Lung (tissue), 11 donors: ENCODE measurements at regions not wholly inside any gene's neighbourhood (a gene's known extent, or its start where the extent isn't known, plus 50 kb on each side); places are given as distances from the start of the nearest gene placed in this dataset.

Experiments used
- ATAC-seq: fragments of 200-7000 bp; cut with Tn5 transposase; one replicate; pipeline ENCODE4 v1.9.1; 2020; ENCODE audit warnings: moderate number of reproducible peaks; ENCODE audit not compliant: insufficient read depth, low FRiP score
- DNase-seq, 3 donors: peaks; one replicate each; pipeline ENCODE4 v3.0.0-alpha.2; 2013 to 2017
- H3K27ac ChIP-seq, 2 donors: one replicate each; pipeline ENCODE4 v1.5.1; 2013; ENCODE audit warnings: mild to moderate bottlenecking in 2 of 2, moderate library complexity in 2 of 2, control low read depth in 1 of 2, inconsistent platforms in 1 of 2, low read depth in 1 of 2, low read length in 1 of 2
- H3K27me3 ChIP-seq, 3 donors: one replicate each; pipeline ENCODE4 v1.5.1; 2013; ENCODE audit warnings: low read length in 2 of 3; ENCODE audit not compliant: control insufficient read depth in 3 of 3, insufficient read depth in 3 of 3
- H3K36me3 ChIP-seq, 4 donors: one replicate each; pipeline ENCODE4 v1.5.1; 2013; ENCODE audit warnings: low read length in 4 of 4, mild to moderate bottlenecking in 1 of 4, moderate library complexity in 1 of 4; ENCODE audit not compliant: control insufficient read depth in 4 of 4, insufficient read depth in 4 of 4
- H3K4me1 ChIP-seq, 5 donors: one replicate each; pipeline ENCODE4 v1.5.1; 2013; ENCODE audit warnings: low read length in 5 of 5, mild to moderate bottlenecking in 2 of 5, moderate library complexity in 1 of 5; ENCODE audit not compliant: control insufficient read depth in 5 of 5, insufficient read depth in 5 of 5
- H3K4me3 ChIP-seq: one replicate; pipeline ENCODE4 v1.5.1; 2013; ENCODE audit warnings: mild to moderate bottlenecking, control low read depth, moderate library complexity
- H3K9ac ChIP-seq, 2 donors: one replicate each; pipeline ENCODE4 v1.5.1; 2013; ENCODE audit warnings: low read length in 2 of 2, control low read depth in 1 of 2; ENCODE audit not compliant: insufficient read depth in 1 of 2
- H3K9me3 ChIP-seq, 4 donors: one replicate each; pipeline ENCODE4 v1.5.1; 2013; ENCODE audit warnings: low read length in 3 of 4, mild to moderate bottlenecking in 1 of 4, moderate library complexity in 1 of 4; ENCODE audit not compliant: control insufficient read depth in 4 of 4, insufficient read depth in 3 of 4
- WGBS, 2 donors: extraction: QIAGEN DNeasy Blood & Tissue Kit; methylation state at CpG; one replicate each; pipeline ENCODE4 v1.1.7; 2013; 5-methylcytosine and 5-hydroxymethylcytosine counted together
- TF ChIP-seq, protein P1 (sequence below): IDR thresholded peaks from 2 replicates; pipeline ENCODE4 v1.5.1; 2012; ENCODE audit warnings: mild to moderate bottlenecking; ENCODE audit errors: control extremely low read depth, extremely low read depth
- donor health status: control.
- donor health status: control.
- donor health status: Bipolar disorder and iron deficiency.
- donor health status: healthy.
- donor health status: DM: yes; HTN: yes; CAD: no.

DNA sequence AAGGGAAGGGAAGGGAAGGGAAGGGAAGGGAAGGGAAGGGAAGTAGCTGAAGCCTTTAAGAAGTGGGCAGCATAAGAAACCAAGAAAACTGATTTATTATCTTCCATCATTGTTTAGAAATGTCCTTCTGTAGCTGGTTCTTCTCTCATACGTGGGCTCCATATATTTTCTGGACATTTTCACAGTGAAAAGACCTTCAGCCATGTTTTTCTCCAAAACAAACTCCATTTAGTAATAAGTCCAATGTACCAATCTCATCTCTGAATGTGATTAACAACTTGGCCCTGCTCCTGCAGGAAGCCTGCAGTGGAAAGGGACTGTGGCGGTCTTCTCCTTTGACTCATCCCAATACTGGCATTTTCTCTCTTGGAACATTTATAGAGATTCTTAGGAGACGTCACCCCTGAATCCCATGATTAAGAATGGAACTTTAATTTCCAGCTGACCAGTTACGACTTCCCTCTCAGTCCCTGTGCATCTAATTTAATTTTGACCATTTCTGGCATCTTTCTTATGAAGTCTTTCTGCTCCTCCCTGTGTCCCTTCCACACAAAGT, 96.6 kb upstream of the GUCY1A1 start:
- 86 to 90% methylated on average over 4 of the region's 4 CpGs for WGBS, 2 donors

DNA sequence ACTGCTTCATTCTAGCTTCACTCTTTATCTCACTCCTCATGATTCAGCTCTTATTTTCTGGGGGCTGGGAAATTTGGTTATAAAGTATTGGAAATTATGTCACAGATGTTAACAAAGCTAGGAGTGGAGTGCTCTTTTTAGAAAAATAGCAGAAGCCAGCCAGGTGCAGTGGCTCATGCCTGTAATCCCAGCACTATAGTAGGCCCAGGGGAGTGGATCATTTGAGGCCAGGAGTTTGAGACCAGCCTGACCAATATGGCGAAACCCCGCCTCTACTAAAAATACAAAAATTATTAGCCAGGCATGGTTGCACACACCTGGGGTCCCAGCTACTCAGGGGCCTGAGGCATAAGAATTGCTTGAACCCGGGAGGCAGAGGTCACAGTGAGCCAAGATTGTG, 97.2 kb upstream of the GUCY1A1 start:
- no peaks in the 10 kb centered on the region for H3K27me3 ChIP-seq
- DNase-seq (no peak), ATAC-seq (no peak)
- peaks cover 0 to 13% (median 0%) of the 10 kb centered on the region in 5 donors for H3K4me1 ChIP-seq
- no peaks in the 10 kb centered on the region for H3K36me3 ChIP-seq
- WGBS, 2 donors = 93 to 97% methylated on average over 3 of the region's 3 CpGs
- H3K9ac ChIP-seq = no peak overlapping the region
- no peak overlapping the region for H3K27ac ChIP-seq
- H3K9me3 ChIP-seq = peaks cover 0 to 2% (median 0%) of the 10 kb centered on the region in 4 donors
- no peak overlapping the region for H3K4me3 ChIP-seq
- TF ChIP-seq, protein P1, sequence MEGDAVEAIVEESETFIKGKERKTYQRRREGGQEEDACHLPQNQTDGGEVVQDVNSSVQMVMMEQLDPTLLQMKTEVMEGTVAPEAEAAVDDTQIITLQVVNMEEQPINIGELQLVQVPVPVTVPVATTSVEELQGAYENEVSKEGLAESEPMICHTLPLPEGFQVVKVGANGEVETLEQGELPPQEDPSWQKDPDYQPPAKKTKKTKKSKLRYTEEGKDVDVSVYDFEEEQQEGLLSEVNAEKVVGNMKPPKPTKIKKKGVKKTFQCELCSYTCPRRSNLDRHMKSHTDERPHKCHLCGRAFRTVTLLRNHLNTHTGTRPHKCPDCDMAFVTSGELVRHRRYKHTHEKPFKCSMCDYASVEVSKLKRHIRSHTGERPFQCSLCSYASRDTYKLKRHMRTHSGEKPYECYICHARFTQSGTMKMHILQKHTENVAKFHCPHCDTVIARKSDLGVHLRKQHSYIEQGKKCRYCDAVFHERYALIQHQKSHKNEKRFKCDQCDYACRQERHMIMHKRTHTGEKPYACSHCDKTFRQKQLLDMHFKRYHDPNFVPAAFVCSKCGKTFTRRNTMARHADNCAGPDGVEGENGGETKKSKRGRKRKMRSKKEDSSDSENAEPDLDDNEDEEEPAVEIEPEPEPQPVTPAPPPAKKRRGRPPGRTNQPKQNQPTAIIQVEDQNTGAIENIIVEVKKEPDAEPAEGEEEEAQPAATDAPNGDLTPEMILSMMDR = no peak

More for the DNA sequence above, 96.6 kb upstream of the GUCY1A1 start:
- Histone ChIP-seq H3K4me1 (peaks cover 0 to 13% (median 0%) of the 10 kb centered on the region in 5 donors), H3K27ac (no peak overlapping the region), H3K4me3 (no peak overlapping the region), H3K36me3 (no peaks in the 10 kb centered on the region), H3K9me3 (peaks cover 0 to 2% (median 0%) of the 10 kb centered on the region in 4 donors), H3K27me3 (no peaks in the 10 kb centered on the region), H3K9ac (no peak overlapping the region)
- no peak for DNase-seq
- TF ChIP-seq, protein P1 = no peak
- no peak for ATAC-seq

DNA sequence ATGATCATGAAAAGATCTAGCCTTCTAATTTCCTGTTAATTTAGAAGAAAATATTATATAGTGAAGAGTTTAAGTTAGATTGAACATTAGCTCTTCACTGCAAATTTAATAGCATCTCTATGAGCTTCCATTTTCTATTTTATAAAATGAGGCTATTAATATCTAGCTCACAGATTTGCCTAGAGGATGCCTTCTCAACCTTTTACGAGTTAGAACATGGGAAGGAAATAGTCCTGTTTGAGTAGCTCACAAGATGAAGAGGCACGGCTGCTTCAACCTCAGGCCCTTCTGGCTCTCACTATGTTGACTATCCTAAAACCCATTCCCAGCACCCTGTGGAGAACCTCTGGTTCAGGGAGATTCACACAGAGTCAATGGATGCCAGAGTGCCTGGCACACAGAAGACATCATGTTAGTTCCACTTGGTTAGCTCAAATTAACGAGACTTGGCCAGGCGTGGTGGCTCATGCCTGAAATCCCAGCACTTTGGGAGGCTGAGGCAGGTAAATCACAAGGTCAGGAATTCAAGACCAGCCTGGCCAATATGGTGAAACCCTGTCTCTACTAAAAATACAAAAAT, 97.9 kb upstream of the GUCY1A1 start:
- Histone ChIP-seq H3K4me1 (peaks cover 0 to 13% (median 0%) of the 10 kb centered on the region in 5 donors), H3K36me3 (no peaks in the 10 kb centered on the region), H3K9me3 (peaks cover 0 to 2% (median 0%) of the 10 kb centered on the region in 4 donors), H3K27ac (no peak overlapping the region), H3K27me3 (no peaks in the 10 kb centered on the region), H3K9ac (no peak overlapping the region), H3K4me3 (no peak overlapping the region)
- 94% methylated on average over 4 of the region's 4 CpGs for WGBS, 2 donors
- DNase-seq (no peak), ATAC-seq (no peak)
- TF ChIP-seq, protein P1 = no peak

DNA sequence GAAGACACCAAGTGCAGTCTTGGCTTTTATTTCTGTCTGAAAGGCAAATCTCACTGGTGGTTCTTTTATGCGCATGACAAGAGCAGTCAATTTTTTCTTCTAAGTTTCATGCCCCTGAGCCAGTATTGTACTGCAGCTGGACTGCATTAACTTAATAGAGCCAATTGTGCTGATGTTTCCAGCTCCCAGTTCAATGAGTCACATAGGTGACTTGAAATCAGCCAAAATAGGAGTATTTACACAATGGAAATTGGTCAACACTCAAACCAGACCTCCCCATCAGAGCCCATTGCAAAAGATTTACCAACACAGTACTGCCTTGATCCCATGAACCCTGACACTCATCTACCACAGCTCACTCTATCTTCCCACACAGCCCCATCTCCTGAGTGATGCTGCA, 100.3 kb upstream of the GUCY1A1 start:
- no peak overlapping the region for H3K27ac ChIP-seq

More for the DNA sequence above, 100.3 kb upstream of the GUCY1A1 start:
- H3K9me3 ChIP-seq = no peaks in the 10 kb centered on the region
- ATAC-seq (no peak), DNase-seq (peak in 1 of 3 donors; percentile 51)
- 86 to 90% methylated on average over 1 of the region's 1 CpG for WGBS, 2 donors
- peaks cover 0 to 8% (median 0%) of the 10 kb centered on the region in 5 donors for H3K4me1 ChIP-seq
- H3K36me3 ChIP-seq = no peaks in the 10 kb centered on the region
- no peak overlapping the region for H3K9ac ChIP-seq
- no peak overlapping the region for H3K4me3 ChIP-seq
- TF ChIP-seq, protein P1 = no peak
- H3K27me3 ChIP-seq = no peaks in the 10 kb centered on the region
